Upper lobe of left lung (tissue), 4 donors: ENCODE measurements at regions not wholly inside any gene's neighbourhood (a gene's known extent, or its start where the extent isn't known, plus 50 kb on each side); places are given as distances from the start of the nearest gene placed in this dataset.

ENCODE experiments used
- EP300 ChIP-seq, 4 donors: sonication (generic); formaldehyde crosslinking; IDR thresholded peaks; one replicate each; pipeline ENCODE4 v1.5.1; 2017; ENCODE audit warnings: antibody characterized with exemption in 4 of 4, control low read depth in 2 of 4
- POLR2A ChIP-seq, 4 donors: fragments of 450-650 bp; IDR thresholded peaks; one replicate each; pipeline ENCODE4 v1.5.1; 2016 to 2017; ENCODE audit warnings: antibody characterized with exemption in 4 of 4, mild to moderate bottlenecking in 2 of 4
- POLR2AphosphoS5 ChIP-seq, 2 donors: sonication (generic); formaldehyde crosslinking; IDR thresholded peaks; one replicate each; pipeline ENCODE4 v1.5.1; 2017; ENCODE audit warnings: antibody characterized with exemption in 2 of 2
- TF ChIP-seq, protein P1 (sequence below), 6 experiments: fragments of 450-650 bp in 4 of 6; fragments of 200-600 bp in 2 of 6; sonication (generic) in 2 of 6; IDR thresholded peaks; one replicate each; pipeline ENCODE4 v1.5.1; 2016 to 2019; ENCODE audit warnings: antibody characterized with exemption in 6 of 6

DNA sequence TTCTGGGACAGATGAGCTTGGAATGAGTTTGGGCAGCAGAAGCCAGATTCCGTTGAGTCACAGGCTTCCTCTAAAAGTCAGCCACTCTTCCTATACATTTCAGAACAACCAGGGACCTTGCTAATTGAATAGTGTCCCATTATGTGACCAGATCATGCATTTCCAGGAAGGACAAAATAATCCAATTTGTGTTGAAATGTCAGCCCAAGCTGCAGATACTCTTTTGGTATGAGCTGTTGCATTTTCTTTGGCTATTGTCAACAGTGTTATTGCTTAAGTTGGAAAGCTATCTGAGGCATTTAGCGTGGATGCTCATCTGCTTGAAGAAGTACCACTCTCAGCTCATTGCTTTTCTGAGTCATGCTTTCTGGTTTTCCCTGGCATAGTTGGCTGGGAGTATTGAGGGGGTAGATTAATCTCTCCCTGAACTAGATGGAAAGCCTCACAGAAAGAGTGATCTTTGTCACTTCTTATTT, 223.7 kb upstream of the HABP2 start:
- TF ChIP-seq POLR2A (IDR thresholded peaks at IDR 0.05) = no peak
- TF ChIP-seq, protein P1, sequence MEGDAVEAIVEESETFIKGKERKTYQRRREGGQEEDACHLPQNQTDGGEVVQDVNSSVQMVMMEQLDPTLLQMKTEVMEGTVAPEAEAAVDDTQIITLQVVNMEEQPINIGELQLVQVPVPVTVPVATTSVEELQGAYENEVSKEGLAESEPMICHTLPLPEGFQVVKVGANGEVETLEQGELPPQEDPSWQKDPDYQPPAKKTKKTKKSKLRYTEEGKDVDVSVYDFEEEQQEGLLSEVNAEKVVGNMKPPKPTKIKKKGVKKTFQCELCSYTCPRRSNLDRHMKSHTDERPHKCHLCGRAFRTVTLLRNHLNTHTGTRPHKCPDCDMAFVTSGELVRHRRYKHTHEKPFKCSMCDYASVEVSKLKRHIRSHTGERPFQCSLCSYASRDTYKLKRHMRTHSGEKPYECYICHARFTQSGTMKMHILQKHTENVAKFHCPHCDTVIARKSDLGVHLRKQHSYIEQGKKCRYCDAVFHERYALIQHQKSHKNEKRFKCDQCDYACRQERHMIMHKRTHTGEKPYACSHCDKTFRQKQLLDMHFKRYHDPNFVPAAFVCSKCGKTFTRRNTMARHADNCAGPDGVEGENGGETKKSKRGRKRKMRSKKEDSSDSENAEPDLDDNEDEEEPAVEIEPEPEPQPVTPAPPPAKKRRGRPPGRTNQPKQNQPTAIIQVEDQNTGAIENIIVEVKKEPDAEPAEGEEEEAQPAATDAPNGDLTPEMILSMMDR (IDR thresholded peaks at IDR 0.05) = no peak
- no peak for TF ChIP-seq EP300 (IDR thresholded peaks at IDR 0.05)
- TF ChIP-seq POLR2AphosphoS5 (IDR thresholded peaks at IDR 0.05) = no peak
